HG03575 (cell line): ENCODE measurements at regions not wholly inside any gene's neighbourhood (a gene's known extent, or its start where the extent isn't known, plus 50 kb on each side); places are given as distances from the start of the nearest gene placed in this dataset.
"Not testable (repeated sequence)": the region's sequence is repeated elsewhere in the genome, so short reads cannot be mapped to it uniquely, and the experiment has no call there.

Source experiments
- ATAC-seq: cut with Tn5 transposase; IDR thresholded peaks from one replicate; pipeline ENCODE4 v1.9.1; 2021; ENCODE audit not compliant: unreplicated experiment, insufficient number of reproducible peaks, low FRiP score; ENCODE audit errors: extremely low read depth

DNA sequence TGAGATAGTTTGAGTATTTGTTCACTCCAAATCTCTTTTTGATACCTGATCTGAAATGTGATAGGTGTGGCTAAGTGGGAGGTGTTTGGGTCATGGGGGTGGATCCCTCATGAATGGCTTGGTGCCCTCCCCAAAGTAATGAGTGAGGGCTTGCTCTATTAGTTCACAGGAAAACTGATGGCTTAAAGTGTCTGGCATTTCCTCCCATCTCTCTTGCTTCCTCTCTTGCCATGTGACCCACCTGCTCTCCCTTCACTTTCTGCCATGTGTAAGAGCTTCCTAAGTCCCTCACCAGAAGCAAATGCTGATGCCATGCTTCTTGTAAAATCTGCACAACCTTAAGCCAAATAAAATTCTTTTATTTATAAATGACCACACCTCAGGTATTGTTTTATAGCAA is 61.1 kb downstream of the MAD2L1 start:
- no peak for ATAC-seq

DNA sequence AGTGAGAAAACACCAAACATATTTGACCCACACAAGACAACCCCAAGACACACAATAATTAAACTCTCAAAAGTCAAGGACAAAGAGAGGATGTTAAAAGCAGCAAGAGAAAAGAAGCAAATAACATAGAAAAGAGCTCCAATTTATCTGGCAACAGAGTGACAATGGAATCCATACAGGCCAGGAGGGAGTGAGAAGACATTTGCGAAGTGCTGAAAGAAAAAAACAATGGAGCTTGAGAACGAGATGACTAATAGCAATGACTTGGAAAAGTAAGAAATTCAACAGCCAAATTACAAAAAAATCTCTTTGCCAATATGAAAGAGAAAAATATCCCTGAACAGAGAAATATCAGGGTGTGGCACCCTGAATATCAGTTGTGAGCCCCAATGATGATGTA is 61.6 kb downstream of the MAD2L1 start:
- no peak for ATAC-seq

DNA sequence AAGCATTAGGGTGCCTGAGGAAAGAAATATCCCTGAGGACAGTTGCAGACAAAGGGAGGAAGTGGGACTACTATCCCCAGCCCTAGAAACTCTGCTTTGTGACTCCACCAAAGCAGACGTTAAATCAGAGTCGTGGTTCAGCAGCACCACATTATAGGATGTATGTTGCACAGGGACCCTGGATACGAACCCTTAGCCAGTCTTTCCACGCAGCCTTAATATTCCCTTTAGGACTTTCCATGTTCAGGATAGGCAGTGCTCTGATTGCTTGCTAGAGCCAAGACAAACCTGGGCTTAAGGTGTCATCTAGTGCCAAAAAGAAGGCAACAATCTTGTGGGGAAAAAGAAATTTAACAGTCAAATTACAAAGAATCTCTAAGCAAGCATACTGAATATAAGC is 62.6 kb downstream of the MAD2L1 start:
- ATAC-seq, result no peak

GRCh38 chr4:120003193-120003592 is 63.5 kb downstream of the MAD2L1 start:
- no peak for ATAC-seq

DNA sequence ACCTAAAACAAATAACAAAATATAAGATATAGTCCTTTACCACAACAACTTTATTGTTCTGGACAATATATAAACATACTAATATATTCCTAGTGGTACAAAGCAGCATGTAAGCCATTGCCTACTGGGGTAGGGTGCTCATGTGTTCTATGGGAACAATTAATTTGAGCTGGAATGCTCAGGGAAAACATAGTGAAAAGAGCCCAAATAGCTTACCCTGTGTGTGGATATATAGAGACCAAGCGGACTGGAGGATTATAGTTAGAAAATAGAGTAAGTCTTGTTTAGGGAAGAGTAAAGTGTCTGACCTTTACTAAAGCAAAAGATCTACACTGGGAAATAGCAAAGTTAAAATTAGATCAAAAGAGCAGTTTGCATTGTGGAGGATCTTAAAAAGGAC is 64.8 kb downstream of the MAD2L1 start:
- ATAC-seq, result no peak

DNA sequence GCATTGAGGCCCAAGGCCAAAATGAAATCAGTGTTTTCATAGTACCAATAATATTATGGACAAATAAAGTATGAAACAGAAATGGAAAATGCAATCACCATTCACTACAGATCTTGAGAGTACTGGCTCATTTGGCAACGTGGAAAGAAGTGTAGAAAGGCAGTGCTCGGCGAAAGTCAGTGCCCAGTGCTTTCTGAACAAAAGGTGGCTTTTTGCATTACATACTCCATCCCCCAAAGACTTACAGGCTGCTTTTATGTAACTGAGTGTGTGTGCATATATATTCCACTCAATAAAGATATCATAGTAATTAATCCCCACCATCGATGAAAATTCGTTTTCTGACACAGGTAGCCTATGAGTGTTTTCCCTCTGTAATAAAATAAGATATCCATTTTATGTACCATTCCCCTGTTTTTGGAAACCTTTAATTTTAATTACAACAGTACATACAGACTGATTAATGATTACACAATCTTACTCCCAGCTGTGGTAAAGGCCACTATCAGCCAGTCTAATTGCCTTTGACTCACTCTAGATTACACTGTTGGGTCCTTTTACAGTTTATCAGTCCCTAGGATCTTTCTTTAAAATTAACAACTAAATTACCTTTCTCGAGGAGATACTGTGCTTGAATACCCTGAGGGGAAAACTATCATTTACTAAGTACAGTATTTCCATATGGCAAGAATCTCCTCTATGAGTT is 65.9 kb downstream of the MAD2L1 start:
- no peak for ATAC-seq

GRCh38 chr4:119996024-119996423 is 70.6 kb downstream of the MAD2L1 start:
- not testable (repeated sequence) for ATAC-seq

DNA sequence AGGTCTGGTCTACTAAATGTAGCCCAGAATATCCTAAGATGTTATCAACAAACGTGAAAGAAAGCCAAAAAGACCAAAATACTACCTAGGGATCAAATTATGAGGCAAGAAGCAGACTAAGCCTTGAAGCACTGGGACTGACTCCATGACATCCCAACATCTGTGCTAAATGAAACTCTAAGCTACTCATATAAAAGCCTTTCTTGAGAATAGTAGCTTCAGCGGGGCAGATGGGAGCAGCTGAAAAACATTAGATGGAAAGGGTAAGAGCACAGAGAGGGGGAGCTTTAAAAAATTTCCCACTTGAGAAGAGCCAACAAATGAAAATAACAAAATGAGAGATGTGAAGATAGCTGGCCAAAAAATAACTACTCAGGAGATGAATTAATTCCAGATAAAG is 81.7 kb downstream of the MAD2L1 start:
- ATAC-seq, result no peak

- no peak for ATAC-seq
Measured at GRCh38 chr4:119982756-119983155, 83.9 kb downstream of the MAD2L1 start.

DNA sequence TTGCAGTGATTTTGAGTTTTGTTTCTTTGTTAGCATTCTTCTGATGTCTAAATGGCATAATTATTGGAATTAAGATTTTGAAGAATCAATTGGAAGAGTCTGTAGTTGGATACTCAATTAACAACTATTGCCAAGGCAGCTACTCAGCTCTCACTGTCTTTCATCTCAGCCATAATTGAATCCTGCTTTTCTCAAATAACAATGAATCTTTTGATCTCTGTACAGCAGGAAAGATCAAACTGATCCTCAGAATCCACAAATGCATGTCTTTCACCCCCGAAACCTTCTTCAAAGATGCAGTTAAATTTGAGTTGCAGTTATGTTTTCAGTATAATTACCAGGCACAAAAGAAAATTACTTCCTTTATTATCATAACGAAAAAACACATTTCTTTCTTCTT is 86.2 kb downstream of the MAD2L1 start:
- no peak for ATAC-seq

- no peak for ATAC-seq
Measured at GRCh38 chr4:119977076-119977940, 89.3 kb downstream of the MAD2L1 start.

DNA sequence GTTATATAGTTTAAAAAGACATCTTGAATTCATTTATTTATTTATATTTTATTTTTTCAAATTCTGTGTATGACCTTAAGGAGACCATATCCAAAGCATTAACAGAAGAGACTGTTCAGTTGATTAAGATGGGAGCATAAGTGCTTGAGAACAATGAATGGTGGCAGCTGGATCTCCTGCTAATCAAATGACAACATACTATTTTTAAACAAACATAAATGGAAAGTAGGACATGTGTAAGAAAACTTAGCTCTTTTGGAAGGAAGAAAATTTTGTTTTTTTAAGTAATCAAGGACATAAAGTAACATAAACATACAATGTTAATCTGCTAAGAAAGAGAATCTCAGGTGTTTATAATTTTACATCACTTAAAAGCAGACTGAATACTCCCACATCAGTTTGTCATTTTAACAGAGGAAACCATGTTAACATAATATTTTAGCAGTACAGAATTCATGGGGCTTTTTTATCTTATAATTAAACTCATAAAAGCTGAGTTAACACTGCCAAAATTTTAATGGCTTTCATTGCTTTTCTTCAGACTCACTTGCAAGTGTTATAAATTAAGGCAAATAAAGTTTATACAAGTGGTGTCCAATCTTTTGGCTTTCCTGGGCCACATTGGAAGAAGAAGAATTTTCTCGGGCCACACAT is 95.1 kb downstream of the MAD2L1 start:
- no peak for ATAC-seq

- no peak for ATAC-seq
Measured at GRCh38 chr4:119962631-119963030, 104.0 kb downstream of the MAD2L1 start.

DNA sequence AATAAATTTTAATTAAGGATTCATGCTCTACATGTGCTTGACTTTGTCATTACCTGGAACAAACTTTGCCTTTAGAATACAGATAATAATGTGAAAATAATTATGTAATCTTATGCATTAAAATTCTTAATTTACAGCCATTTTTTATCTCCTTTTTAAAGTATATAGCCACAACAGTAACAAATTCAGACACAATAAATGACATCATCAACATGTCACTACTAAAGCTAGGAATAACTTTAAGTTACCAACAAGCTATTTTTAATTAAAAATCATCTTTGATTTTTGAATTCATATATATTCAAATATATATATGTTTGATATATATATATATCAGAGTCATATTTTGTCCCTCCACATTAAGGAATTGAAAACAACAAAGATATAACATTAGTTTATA is 107.7 kb downstream of the MAD2L1 start:
- ATAC-seq, result no peak

- ATAC-seq, result no peak
Measured at GRCh38 chr4:119955256-119955655, 111.4 kb downstream of the MAD2L1 start.

- ATAC-seq, result not testable (repeated sequence)
Measured at GRCh38 chr4:119954487-119954886, 112.2 kb downstream of the MAD2L1 start.

DNA sequence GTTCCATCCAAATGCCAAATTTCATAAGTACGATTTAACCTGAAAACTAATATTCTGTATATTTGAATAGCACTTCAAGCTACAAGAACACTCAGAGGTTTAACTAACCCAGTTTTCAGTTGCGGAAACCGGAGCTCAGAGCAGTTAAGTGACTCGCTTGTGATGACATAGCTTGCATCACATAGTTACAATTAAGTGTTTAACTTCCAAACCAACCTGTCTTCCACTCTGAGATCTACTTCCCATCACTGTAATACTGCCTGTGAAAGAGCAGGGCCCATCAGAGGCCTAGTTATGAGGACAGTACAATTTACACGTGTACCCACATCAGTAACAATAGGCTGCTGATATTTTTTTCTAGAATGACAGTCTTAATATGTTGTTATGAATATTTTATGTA is 120.3 kb downstream of the MAD2L1 start:
- ATAC-seq, result no peak

GRCh38 chr4:119942806-119943205 is 123.8 kb downstream of the MAD2L1 start:
- ATAC-seq, result no peak

DNA sequence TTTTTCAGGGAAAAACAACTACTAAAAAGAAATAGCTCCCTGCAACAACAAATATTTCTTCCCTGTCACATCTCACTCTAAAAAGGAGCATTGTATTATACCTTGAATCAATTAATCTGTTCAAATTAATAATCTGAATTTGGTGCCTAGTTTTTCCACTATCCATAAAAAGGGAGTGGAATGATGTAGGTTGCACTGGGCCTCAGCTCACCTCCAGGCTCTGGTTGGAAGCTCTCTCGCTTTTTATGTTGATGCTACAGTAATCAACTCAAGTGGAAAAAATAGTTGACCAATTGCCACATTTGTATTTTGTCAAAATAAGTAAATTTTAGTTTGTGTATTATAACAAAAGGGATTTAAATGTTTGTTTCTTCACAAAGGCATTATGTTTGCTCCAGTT is 126.1 kb downstream of the MAD2L1 start:
- ATAC-seq, result no peak
